ENCODE measurements at regions not wholly inside any gene's neighbourhood (a gene's known extent, or its start where the extent isn't known, plus 50 kb on each side); places are given as distances from the start of the nearest gene placed in this dataset.

DNA sequence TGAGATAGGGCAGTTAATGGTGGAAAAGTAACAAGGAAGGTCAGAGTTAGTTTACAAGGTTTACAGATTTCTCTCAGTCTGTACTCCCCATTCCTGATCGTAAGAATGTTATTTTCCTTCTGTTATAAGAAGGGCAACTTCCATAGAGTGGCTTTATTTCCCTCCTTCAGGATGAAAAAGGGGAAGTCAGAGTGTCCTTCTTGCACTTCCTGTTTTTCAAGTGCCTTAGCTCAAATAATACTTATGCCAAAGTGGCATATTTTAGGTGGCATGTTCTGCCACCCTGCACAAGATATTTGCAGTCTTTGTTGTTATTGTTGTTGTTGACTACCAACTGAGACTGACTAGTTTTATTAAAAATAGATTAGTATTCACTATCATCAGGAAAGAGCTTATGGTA, 730.7 kb upstream of the ADGRL4 start:
- TF ChIP-seq, protein P1, sequence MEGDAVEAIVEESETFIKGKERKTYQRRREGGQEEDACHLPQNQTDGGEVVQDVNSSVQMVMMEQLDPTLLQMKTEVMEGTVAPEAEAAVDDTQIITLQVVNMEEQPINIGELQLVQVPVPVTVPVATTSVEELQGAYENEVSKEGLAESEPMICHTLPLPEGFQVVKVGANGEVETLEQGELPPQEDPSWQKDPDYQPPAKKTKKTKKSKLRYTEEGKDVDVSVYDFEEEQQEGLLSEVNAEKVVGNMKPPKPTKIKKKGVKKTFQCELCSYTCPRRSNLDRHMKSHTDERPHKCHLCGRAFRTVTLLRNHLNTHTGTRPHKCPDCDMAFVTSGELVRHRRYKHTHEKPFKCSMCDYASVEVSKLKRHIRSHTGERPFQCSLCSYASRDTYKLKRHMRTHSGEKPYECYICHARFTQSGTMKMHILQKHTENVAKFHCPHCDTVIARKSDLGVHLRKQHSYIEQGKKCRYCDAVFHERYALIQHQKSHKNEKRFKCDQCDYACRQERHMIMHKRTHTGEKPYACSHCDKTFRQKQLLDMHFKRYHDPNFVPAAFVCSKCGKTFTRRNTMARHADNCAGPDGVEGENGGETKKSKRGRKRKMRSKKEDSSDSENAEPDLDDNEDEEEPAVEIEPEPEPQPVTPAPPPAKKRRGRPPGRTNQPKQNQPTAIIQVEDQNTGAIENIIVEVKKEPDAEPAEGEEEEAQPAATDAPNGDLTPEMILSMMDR (IDR thresholded peaks at IDR 0.05; ENCODE audit: insufficient read depth, low read length), result no peak
- TF ChIP-seq POLR2AphosphoS5 (IDR thresholded peaks at IDR 0.05; ENCODE audit: low read depth), result no peak
- TF ChIP-seq, protein P2, sequence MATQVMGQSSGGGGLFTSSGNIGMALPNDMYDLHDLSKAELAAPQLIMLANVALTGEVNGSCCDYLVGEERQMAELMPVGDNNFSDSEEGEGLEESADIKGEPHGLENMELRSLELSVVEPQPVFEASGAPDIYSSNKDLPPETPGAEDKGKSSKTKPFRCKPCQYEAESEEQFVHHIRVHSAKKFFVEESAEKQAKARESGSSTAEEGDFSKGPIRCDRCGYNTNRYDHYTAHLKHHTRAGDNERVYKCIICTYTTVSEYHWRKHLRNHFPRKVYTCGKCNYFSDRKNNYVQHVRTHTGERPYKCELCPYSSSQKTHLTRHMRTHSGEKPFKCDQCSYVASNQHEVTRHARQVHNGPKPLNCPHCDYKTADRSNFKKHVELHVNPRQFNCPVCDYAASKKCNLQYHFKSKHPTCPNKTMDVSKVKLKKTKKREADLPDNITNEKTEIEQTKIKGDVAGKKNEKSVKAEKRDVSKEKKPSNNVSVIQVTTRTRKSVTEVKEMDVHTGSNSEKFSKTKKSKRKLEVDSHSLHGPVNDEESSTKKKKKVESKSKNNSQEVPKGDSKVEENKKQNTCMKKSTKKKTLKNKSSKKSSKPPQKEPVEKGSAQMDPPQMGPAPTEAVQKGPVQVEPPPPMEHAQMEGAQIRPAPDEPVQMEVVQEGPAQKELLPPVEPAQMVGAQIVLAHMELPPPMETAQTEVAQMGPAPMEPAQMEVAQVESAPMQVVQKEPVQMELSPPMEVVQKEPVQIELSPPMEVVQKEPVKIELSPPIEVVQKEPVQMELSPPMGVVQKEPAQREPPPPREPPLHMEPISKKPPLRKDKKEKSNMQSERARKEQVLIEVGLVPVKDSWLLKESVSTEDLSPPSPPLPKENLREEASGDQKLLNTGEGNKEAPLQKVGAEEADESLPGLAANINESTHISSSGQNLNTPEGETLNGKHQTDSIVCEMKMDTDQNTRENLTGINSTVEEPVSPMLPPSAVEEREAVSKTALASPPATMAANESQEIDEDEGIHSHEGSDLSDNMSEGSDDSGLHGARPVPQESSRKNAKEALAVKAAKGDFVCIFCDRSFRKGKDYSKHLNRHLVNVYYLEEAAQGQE (IDR thresholded peaks at IDR 0.05; ENCODE audit: insufficient replicate concordance, low read depth), result no peak
- no peak for TF ChIP-seq GABPA (IDR thresholded peaks at IDR 0.05; ENCODE audit: low read depth)
